ENCODE measurements at regions not wholly inside any gene's neighbourhood (a gene's known extent, or its start where the extent isn't known, plus 50 kb on each side); places are given as distances from the start of the nearest gene placed in this dataset.

- no peak overlapping the region for H2AFZ ChIP-seq (ENCODE audit: low read depth, low read length)
- no peaks in the 10 kb centered on the region for H3K4me1 ChIP-seq (ENCODE audit: insufficient read depth, low read length)
- no peaks in the 10 kb centered on the region for H3K9me3 ChIP-seq (ENCODE audit: low read length)
- H3K36me3 ChIP-seq (ENCODE audit: insufficient read depth, low read length) = no peaks in the 10 kb centered on the region
- H3K4me3 ChIP-seq (ENCODE audit: low read length) = no peak overlapping the region
- H3K27me3 ChIP-seq (ENCODE audit: insufficient read depth, low read length) = no peaks in the 10 kb centered on the region
These were observed 72.0 kb upstream of the SMC2 start for GRCh38 chr9:104022083-104022482.

GRCh38 chr9:104025104-104025503 lies 69.0 kb upstream of the SMC2 start:
- Histone ChIP-seq H3K9me3 (ENCODE audit: low read length) (no peaks in the 10 kb centered on the region), H2AFZ (ENCODE audit: low read depth, low read length) (no peak overlapping the region), H3K4me3 (ENCODE audit: low read length) (no peak overlapping the region)

GRCh38 chr9:104025945-104026344 lies 68.2 kb upstream of the SMC2 start:
- H3K27me3 ChIP-seq (ENCODE audit: insufficient read depth, low read length) = no peaks in the 10 kb centered on the region
- H3K4me1 ChIP-seq (ENCODE audit: insufficient read depth, low read length) = no peaks in the 10 kb centered on the region
- no peaks in the 10 kb centered on the region for H3K36me3 ChIP-seq (ENCODE audit: insufficient read depth, low read length)
- no peaks in the 10 kb centered on the region for H3K9me3 ChIP-seq (ENCODE audit: low read length)
- no peak overlapping the region for H3K4me3 ChIP-seq (ENCODE audit: low read length)
- no peak overlapping the region for H2AFZ ChIP-seq (ENCODE audit: low read depth, low read length)

More at GRCh38 chr9:104025104-104025503, 69.0 kb upstream of the SMC2 start:
- Histone ChIP-seq H3K27me3 (ENCODE audit: insufficient read depth, low read length) (no peaks in the 10 kb centered on the region), H3K4me1 (ENCODE audit: insufficient read depth, low read length) (no peaks in the 10 kb centered on the region), H3K36me3 (ENCODE audit: insufficient read depth, low read length) (no peaks in the 10 kb centered on the region)

- Histone ChIP-seq H3K4me1 (ENCODE audit: insufficient read depth, low read length) (no peaks in the 10 kb centered on the region), H3K4me3 (ENCODE audit: low read length) (no peak overlapping the region), H3K36me3 (ENCODE audit: insufficient read depth, low read length) (no peaks in the 10 kb centered on the region), H3K9me3 (ENCODE audit: low read length) (no peaks in the 10 kb centered on the region), H2AFZ (ENCODE audit: low read depth, low read length) (no peak overlapping the region), H3K27me3 (ENCODE audit: insufficient read depth, low read length) (no peaks in the 10 kb centered on the region)
These were observed 66.8 kb upstream of the SMC2 start for GRCh38 chr9:104027295-104027694.

- H3K27me3 ChIP-seq (ENCODE audit: insufficient read depth, low read length) = no peaks in the 10 kb centered on the region
- H3K36me3 ChIP-seq (ENCODE audit: insufficient read depth, low read length) = no peaks in the 10 kb centered on the region
- H3K9me3 ChIP-seq (ENCODE audit: low read length) = no peaks in the 10 kb centered on the region
These were observed 65.3 kb upstream of the SMC2 start for GRCh38 chr9:104028827-104029226.

More at GRCh38 chr9:104028827-104029226, 65.3 kb upstream of the SMC2 start:
- Histone ChIP-seq H3K4me3 (ENCODE audit: low read length) (no peak overlapping the region), H2AFZ (ENCODE audit: low read depth, low read length) (no peak overlapping the region), H3K4me1 (ENCODE audit: insufficient read depth, low read length) (no peaks in the 10 kb centered on the region)

All from neuron (in vitro differentiated cells).